GM19397 (cell line): ENCODE measurements at regions not wholly inside any gene's neighbourhood (a gene's known extent, or its start where the extent isn't known, plus 50 kb on each side); places are given as distances from the start of the nearest gene placed in this dataset.
"Not testable (repeated sequence)": the region's sequence is repeated elsewhere in the genome, so short reads cannot be mapped to it uniquely, and the experiment has no call there.

Experiments used
- ATAC-seq: cut with Tn5 transposase; IDR thresholded peaks from one replicate; pipeline ENCODE4 v1.9.1; 2021; ENCODE audit warnings: mild to moderate bottlenecking, moderate library complexity; ENCODE audit not compliant: unreplicated experiment

DNA sequence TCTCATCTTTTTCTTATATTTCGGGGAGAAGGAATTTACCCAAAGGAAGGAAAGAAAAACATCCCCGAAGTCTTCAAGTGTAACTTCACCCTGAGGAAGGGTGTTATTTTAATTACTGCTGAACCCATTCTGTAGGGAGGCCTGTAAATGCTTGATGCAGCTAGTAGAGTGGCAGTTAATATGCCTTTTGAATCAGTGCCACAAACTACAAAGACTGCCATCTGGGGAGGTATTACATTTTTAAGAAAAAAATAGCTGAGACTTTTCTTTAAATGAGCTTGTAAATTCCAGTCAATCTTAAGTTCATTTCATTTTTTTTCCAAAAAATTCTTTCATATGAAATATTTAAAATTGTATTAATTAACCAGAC is 233.1 kb upstream of the FERD3L start:
- no peak for ATAC-seq

DNA sequence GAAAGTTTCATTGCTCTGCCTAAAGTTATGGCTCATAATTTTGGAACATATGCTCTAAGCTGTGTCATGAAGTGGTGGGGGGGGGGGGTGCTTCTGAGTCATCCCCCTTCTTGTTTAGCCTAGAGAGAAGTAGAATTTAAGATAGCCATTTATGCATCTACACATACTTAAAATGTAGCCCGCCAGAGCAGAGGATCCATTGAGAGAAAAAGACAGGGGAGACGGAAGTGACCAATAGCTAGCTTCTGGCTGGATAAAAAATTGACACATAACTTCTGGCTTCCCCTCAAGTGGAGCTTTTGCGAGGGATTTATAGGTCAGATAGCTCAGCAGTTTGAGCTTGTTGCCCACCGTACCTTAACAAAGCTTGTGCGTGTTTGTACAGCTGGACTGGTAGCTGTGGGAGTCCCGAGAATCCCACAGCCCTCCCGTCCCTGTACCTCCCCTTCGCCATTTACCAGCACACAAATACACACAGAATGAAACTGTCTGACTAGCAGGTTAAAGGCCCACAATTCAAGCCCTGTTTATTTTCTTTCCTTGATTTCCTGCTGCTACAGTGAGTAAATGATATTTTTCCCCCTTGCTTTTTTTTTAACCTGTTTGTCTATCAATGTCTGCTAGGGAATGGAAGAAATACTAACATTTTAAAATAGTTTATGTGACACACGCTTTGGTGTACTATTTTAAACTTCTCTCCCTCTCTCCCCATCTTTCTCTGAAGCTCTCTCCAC is 232.6 kb upstream of the FERD3L start:
- no peak for ATAC-seq

DNA sequence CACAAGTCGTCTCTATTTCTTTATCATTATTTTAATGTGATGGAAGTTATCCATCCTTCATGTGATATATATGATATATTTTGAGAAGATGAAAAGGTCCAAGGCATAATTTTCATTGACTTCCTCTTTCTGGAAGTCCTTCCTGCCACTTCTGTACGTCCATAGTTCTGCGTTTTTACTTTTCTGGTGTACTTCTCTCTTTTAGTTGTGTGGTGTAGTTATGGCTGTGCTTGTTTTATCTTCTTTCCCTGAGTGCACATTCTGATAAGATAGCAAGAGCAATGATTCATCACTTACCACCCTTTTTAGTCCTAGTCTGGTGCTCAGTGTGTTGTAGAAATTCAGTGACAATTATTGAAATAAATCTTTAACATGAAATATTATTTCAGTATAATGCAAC is 231.3 kb upstream of the FERD3L start:
- ATAC-seq, result no peak

DNA sequence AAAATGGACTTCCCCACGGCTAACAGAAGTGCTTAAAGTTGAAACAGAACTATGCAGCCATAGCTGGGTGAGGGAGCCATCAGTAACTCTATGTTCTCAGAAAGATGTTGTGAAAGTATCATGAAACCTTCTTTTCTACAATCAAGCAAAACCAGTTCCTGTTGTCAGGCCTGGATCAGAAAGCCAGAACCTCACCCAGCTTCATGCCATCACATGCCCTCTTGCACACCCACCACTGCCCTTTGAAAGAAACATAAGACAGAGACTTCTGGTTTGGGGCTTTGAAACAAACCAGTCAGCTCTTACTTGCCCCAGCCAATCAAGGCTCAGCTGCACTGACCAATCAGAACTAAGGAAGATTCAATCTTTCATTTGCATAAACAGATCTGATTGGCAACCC is 230.8 kb upstream of the FERD3L start:
- ATAC-seq, result no peak

DNA sequence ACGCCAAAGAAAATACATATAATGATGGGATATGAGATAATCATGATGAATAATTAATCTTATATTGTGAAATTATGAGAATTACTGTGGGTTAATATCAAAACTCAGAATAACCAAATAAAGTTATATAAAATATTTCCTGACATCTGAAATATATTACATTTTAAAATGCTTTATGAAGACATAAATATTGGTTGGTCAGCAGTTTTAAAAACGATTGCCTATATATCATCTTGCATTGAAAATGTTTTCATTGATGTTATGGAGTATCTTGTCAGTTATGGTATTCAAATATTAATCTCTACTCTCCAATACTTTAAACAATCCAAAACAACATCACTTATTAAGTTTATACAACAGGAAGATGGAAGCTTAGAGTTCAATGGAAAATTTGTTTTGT is 228.1 kb upstream of the FERD3L start:
- no peak for ATAC-seq

DNA sequence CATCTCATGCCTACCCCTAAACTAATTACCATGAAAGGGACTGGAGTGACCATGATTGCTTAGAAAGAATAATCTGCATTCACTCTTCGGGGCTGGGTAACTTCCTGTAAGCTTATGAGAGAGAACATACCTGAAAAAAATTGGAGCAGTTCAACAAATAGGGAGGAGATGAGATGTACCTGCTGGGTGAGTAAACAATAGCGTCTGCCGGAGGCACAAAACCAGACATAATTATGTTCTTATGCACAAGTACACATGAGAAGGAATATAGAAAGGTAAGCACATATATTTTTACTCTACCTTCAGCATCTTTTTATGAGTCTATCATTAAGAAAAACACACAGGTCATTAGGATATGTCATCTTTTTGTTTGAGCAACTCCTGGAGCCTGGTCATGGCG is 224.6 kb upstream of the FERD3L start:
- no peak for ATAC-seq

DNA sequence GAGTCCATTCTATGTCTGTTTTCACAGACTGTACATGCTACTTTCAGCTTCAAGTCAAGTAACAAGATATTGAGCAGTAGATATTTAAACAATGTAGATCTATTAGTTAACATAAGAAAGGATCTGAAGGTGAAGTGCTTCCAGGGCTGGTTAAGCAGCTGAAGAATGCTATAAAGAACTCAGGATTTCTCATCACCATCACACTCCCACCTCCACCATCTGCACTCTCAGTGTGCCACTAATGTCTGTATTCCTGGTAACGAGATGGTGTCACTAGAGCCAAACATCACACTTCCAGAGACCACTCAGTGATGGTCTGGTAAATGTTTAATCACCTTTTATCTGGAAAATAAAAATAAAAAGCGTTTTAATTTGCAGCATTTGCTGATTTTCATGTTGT is 224.0 kb upstream of the FERD3L start:
- ATAC-seq, result no peak

DNA sequence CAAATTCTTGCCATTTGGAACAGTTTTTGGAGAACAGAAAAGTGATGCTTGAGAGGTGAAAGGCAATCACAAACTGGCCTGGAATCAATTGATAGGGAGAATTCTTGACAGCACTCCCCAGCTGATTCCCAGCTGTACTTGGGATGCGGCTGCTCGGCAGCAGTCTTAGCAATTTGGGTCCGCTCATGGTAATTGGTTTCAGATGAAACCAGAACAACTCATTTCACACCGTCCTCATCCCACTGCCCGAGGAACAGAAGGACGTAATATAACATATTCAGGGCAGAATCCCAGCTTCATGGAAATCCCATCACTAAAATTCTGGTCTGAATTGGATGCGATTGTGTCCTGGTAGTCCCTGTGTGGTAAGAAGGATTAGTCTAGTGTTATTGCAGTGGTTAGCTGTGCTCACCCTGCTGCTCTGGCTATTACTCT is 223.3 kb upstream of the FERD3L start:
- ATAC-seq, result no peak

DNA sequence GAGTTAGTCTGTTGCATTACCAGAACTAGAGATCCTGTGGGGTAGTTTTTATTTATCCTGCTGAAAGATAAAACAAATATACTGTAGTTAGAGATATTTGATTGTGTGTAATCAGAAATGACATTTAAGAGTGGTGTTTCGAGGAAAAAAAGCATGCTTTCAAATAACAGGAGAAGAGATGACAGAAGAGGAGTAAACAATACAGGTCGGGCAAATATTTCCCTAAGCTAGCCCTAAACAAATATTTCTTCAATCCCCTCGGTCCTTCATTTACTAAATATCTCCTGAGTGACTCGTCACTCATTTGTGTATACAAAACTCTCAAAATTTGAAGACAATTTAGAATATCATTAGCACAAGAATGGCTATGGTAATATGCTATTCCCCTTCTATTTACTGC is 219.7 kb upstream of the FERD3L start:
- ATAC-seq, result no peak

DNA sequence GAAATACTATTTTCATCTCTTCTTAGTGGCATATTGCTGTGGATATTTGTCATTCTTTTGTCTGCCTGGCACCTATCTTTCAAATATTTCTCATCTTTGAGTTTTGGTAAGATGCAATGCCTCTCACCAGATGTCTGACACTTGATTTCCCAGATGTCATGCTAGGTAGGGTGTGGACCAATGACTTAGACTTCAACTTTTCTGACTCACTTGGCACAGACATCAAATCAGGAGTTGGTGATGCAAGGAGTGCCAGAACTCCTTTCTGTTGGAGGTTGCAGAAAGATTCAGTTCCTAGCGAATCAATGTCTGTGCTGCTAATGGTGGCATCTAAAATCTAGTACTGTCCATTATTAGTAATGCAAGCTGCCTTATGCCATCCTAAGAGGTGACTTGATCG is 216.9 kb upstream of the FERD3L start:
- ATAC-seq, result no peak

DNA sequence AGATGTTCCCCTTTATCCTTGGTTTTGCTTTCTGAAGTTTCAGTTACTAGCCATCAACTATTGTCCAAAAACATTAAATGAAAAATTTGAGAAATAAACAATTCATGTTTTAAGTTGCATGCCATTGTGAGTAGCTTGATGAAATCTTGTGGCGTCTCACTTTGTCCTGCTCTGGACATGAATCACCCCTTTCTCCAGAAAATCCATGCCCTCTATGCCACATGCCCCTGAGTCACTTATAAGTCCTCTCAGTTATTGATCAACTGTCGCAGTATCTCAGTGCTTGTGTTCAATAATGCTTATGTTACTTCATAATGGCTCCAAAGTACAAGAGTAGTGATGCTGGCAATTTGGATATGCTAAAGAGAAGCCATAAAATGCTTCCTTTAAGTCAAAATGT is 208.0 kb upstream of the FERD3L start:
- no peak for ATAC-seq

DNA sequence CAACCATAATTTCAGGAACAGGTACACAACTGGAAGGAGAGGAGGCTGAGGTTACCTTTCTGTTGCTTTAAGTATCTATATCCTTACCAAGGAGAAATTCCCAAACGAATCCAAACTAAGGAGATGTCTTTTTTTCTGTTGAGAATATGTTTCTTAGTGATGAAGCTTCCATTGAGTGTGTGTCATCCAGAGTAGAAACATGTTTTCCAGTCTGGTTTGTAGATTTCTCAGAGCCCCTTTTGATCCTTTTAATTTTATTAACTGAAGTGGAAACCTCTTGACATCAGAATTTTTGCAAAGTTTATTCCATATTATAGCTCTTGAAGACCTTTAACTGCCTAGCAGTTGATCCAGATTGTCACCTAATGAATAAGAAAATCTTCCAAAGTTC is 207.1 kb upstream of the FERD3L start:
- ATAC-seq, result no peak

DNA sequence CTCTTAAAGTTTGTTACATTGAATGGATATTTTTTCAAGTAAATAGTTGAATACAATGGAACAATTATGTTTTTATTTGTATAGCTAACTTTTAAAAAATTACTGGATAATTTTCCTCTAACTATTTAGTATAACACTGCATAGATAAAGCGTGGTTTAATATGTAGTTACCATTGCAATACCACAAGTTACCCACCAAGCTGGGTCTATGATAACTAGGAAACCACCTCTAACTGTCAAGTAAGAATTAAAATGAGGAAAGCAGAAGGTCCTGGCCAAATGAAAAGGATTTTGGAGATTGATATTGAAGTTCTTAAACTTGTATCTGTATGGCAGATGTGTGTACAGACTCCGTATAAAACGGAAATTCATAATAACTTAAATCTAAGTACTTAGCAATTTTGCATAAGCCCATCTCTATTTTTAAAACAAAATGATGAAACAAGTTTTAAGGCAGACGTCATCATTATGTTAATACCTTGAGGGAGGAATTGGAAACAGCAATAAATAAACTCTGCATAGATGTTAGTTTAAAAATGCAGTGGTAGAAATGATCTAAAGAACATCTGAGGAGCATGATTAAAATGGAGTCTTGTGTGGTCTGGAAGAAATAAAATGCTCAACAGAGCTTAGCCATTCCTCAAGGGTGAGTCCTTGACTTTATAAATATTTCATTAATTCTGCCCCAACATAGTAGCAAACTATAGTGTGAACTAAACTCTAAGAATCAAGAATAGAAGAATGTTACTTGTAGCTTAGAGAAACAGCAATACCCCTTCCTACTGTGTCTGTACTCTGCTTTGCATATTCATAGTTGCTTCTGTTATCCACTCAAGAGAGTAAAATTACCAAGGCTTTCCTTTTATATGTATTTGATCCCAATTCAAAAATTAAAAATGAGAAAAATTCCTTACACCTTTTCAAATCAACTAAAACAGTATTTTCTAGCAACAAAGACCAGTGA is 206.4 kb upstream of the FERD3L start:
- ATAC-seq, result no peak

DNA sequence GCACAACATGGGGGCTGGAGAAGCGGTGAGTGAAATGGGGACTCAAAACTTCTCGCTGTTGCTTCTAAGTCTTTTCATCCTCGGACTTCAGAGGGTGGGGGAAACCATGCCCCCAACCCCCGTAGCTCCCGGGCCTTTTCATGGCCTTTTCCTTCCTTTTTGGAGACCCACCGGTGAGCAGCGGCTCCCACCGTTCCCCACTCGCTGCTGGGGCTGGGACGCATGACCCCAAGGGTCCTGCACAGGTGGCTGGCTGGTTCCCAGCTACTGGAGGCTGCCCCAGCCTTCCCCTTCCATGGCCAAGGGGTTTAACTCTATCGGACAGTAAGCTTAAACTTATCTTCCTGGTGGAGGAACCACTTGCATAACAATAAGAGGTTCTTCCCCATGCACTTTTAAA is 194.3 kb upstream of the FERD3L start:
- no peak for ATAC-seq

DNA sequence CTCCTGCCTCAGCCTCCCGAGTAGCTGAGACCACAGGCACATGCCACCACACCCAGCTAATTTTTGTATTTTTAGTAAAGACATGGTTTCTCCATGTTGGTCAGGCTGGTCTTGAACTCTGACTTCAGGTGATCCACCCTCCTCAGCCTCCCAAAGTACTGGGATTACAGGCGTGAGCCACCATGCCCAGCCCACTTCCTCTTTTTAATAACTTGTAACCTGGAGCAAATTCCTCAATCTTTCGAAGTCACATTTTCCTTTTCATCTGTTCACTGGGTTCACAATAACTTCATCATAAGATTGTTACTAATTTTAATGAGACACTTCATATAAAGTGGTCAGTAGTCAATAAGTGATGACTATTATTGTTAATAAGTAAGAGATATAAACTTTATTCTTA is 193.3 kb upstream of the FERD3L start:
- not testable (repeated sequence) for ATAC-seq

DNA sequence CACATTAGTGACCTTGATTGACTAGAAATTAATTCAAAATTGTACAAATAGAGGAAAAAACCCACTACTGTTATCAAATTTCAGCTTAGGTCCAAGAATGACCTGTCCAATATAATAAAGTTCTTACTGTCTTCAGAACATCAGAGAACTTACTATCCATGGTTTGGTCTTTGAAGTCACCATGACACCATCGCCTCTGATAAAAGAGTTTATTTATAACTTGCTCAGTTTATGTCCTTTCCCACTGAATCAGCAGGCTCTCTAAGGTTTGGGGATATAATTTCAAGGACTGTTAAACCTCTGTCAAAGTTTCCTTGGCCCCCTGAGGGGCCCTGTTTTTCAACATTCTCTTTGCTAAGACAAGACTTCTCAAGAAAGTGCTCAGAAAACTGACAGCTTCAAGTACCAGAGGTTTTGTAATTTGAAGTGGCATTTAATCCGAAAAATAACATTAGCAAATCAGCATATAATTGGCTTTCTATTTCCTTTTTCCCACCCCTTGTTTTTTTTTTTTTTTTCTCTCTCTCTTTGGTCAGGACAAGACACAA is 191.7 kb upstream of the FERD3L start:
- no peak for ATAC-seq

DNA sequence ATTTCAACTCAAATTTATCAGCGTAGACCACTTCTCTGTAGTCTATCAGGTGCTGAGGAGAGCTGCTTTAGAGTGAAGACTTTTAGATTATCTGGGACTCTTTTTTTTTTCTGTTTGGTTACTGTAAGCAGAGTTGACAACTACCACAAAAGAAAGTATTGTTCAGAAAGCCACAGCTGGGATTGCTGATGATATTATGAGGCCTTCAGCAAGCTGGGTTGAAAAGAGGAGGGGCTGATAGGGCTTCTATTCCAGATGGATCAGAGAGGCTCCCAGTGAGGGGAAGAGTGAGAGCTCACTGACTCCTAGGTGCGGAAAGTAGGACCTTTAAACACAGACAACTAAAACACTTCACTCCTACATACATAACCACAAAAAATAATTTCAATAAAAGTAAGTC is 188.5 kb upstream of the FERD3L start:
- ATAC-seq, result no peak

DNA sequence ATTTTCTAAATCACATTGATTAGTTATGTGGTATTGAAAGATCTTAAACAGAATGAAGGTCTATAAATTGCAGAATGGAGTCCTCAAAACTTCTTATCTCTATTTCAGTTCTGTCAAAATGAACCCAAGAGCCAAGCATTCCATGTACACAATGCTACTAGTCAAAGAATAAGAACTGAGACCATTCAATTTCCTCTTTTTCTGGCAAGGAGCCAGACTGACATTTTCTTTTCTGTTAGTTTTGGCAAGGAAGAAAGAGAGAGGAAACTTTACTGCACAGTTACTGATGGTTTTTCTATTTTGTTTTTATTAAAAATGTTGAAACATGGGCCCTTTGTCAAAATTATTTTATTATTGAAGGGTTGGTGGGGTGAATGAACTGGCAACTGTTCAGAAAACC is 181.8 kb upstream of the FERD3L start:
- ATAC-seq, result no peak

DNA sequence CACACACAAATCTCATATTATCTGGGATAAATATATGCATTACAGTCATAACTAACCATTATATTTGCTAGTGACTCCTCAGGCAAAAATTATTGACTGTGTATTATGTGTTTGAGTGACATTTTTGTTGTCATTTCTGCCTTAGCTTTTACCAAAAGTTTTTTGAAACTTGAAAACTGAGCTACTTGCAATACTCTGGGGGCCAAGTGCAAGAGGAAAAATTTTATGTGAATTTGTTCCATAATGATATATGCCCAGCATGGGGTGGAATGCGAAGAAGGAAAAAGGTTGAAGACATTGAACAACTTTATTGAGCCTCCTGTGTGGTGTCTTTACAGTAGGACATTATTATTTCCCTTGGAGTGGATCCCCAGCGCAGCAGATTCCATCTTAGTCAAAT is 176.8 kb upstream of the FERD3L start:
- no peak for ATAC-seq

DNA sequence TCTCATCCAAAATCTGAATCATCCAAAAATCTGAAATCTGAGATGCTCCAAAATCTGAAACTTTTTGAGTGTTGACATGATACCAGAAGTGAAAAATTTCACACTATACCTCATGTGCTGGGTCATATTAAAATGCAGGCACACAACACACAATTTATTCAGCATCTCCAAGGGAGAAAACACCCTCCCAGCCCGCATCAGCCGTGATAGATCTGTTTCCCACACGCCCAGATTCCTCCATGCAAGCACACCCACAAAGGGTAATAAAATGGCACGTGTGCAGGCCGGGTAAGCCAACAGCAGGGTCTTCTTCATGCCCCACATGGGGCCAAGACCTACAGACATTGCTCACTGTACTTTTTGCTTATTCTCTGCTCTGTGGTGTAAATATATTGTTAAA is 173.1 kb upstream of the FERD3L start:
- ATAC-seq, result no peak

DNA sequence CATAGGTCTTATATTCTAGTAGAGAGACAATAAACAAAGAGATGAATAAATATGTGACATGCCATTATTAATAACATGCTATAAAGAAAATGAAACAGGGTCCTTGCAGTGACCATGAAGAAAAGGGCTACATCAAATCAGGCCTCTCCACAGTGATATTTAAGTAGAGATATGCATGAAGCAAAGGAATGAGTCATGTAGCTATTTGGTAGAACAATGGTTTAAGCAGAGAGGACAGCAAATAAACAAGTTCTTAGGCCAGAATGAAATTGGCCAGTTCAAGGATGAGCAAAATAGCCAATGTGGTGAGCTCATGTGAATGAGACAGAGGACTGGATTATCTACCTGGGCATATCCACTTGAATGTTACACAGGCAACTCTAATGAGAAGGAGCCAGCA is 172.2 kb upstream of the FERD3L start:
- no peak for ATAC-seq

DNA sequence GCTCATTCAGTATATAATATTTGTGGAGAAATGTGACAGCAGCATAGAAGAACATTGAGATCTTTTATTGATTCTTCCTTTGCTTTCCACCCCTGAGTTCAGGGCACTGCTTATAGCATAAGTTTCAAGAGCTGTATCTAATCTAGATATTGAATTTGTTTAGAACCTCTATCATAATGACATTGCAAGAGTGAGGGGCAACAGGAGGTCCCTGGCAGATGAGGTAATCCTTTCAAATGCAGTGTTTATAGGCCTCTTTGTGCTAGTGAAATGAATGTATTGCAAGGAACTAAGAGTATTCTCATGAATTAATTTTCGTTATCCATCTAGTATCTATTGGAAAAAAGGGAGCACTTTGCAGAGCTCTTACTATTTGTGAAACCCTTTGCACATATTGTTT is 167.2 kb upstream of the FERD3L start:
- no peak for ATAC-seq
